C4-2B (cell line): ENCODE measurements at regions not wholly inside any gene's neighbourhood (a gene's known extent, or its start where the extent isn't known, plus 50 kb on each side); places are given as distances from the start of the nearest gene placed in this dataset.

Source experiments
- H3K27ac ChIP-seq: fragments of 450-650 bp; 2 replicates; pipeline ENCODE4 v1.5.1; 2017
- CTCF ChIP-seq: fragments of 450-650 bp; conservative IDR thresholded peaks from 2 replicates; pipeline ENCODE4 v1.5.1; 2017; ENCODE audit warnings: mild to moderate bottlenecking
- ZFX ChIP-seq: fragments of 450-650 bp; IDR thresholded peaks from 2 replicates; pipeline ENCODE4 v1.6.1; 2017

DNA sequence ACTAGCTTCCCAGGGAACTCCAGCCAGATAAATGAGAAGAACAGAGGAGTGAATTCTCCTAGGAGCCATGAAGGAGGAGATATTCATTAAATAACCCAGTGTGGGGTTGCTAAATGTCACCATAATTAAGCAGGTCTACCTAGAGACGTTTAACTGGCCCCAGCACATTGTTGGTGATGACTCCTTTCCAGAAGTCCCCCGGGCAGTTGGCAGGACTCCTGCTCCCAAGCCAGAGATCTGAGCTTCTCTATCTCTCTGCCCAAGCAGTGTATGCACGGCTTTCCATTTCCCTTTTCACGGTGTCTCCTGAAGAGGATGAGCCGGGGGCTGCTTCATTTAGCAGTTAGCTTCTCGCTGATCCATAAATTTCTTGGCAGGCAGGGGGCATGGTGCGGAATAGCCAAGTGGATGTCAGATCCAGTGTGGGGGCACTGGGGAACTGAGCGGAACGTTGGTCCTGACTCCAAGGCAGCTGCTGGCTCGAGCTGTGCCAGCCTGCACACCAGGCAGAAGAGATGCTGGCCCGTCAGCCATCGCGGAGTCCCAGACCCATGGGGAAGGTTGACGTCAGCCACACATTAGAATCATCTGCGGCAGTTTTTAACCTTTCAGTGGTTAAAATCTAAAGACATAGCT, 142.0 kb upstream of the NPY start:
- TF ChIP-seq ZFX: no peak
- TF ChIP-seq CTCF: no peak

DNA sequence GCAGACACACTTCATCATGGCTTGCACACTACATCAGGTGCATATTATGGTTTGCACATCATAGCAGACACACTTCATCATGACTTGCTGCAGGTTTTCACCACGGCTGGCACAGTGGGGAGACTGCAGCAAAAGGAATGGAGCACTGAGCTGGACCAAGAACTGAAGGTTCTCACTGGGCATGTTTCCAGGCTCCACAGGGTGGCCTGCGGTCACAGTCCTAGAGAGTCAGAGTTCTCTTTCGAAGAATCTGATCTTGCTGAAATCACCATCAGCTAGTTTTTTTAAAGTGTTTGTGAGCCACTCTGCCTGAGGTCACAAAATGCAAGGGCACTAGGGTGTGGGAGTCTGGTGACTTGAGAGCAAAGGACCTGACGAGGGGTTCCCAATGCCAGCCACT, 140.4 kb upstream of the NPY start:
- no peak for TF ChIP-seq ZFX
- no peak for TF ChIP-seq CTCF
- H3K27ac ChIP-seq: no peak overlapping the region

More for the DNA sequence above, 142.0 kb upstream of the NPY start:
- H3K27ac ChIP-seq: no peak overlapping the region

GRCh38 chr7:24151944-24152343, 132.0 kb upstream of the NPY start:
- no peak overlapping the region for H3K27ac ChIP-seq
- TF ChIP-seq CTCF (no peak), ZFX (no peak)

DNA sequence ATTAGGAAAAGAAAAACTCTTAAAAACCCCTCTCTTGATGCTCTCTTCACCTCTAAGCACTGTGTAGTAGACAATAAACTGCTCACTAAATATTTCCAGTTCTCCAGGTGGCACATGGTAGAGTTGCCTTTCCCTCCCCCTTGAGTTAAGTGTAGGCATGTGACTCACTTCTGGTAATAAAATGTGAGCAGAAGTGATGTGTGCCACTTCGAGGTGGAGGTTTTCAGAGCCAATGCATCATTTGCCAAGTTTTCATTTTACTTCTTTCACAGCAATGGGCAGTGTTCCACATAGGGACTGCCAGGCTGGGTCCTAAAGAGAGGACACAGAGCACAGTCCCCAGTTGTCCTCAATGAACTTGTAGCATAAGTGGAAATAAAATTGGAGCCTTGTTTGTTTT, 131.6 kb upstream of the NPY start:
- TF ChIP-seq CTCF (no peak), ZFX (no peak)
- H3K27ac ChIP-seq: no peak overlapping the region; the same call in 1 of the 2 replicates

- TF ChIP-seq CTCF (no peak), ZFX (no peak)
- peak overlapping the region; percentile 27; the same call in 1 of the 2 replicates for H3K27ac ChIP-seq
Observed at GRCh38 chr7:24152877-24153472, 131.0 kb upstream of the NPY start.

GRCh38 chr7:24157666-24158065, 126.3 kb upstream of the NPY start:
- no peak overlapping the region for H3K27ac ChIP-seq
- TF ChIP-seq ZFX (no peak), CTCF (no peak)

- no peak overlapping the region for H3K27ac ChIP-seq
- TF ChIP-seq ZFX (no peak), CTCF (no peak)
Observed at GRCh38 chr7:24158975-24159374, 125.0 kb upstream of the NPY start.
